ENCODE measurements at regions not wholly inside any gene's neighbourhood (a gene's known extent, or its start where the extent isn't known, plus 50 kb on each side); places are given as distances from the start of the nearest gene placed in this dataset.

DNA sequence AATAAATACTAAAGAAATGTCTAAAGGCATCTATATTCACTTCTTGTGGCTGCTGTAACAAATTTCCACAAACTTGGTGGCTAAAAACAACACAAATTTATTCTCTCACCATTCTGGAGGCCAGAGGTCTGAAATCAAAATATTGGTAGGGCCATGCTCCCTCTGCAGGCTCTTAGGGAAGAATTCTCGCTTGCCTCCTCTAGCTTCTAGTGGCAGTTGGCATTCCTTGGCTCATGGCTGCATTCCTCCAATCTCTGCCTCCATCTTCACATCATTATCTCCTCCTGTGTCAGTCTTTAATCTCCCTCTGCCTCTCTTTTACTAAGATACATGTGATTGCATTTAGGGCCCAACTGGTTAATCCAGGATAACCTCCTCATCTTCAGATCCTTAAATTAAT, 54.1 kb upstream of the RFXAP start:
- CTCF ChIA-PET: no interaction called here
- Histone ChIP-seq H3K9ac (ENCODE audit: low read length) (no peak overlapping the region), H4K20me1 (ENCODE audit: insufficient read depth) (no peaks in the 10 kb centered on the region), H3K36me3 (ENCODE audit: control insufficient read depth in 1 of 2, insufficient read depth in 2 of 2, low read length in 2 of 2) (no peaks in the 10 kb centered on the region), H3K4me1 (ENCODE audit: control insufficient read depth in 1 of 2, insufficient read depth in 2 of 2, low read length in 2 of 2) (peaks cover 4 to 16% of the 10 kb centered on the region in 2 experiments), H3K4me3 (replicated peaks in 1 of 2; ENCODE audit: low read depth in 1 of 2, low read length in 2 of 2) (no peak overlapping the region), H3K27ac (ENCODE audit: low read depth, low read length) (no peak overlapping the region), H3K4me2 (ENCODE audit: low read length) (no peak overlapping the region), H2AFZ (ENCODE audit: low read depth, low read length, poor library complexity, severe bottlenecking) (no peak overlapping the region), H3K9me2 (ENCODE audit: insufficient read depth) (no peaks in the 10 kb centered on the region), H3K79me2 (ENCODE audit: insufficient read depth, low read length) (no peaks in the 10 kb centered on the region), H3K27me3 (ENCODE audit: insufficient read depth, low read length) (no peaks in the 10 kb centered on the region), H3K9me3 (ENCODE audit: control insufficient read depth in 1 of 2, insufficient read depth in 1 of 2, low read depth in 1 of 2, low read length in 2 of 2) (peaks cover 3 to 4% of the 10 kb centered on the region in 2 experiments; a peak in 2 of 4 replicates)
- POLR2A ChIA-PET: no interaction called here
- DNase-seq (ENCODE audit: low read depth, low spot score): no peak
- RAD21 ChIA-PET (ENCODE audit: low non-redundant PET in 1 of 2, low total read pairs in 2 of 2, uncharacterized antibody in 2 of 2, unreplicated experiment in 2 of 2): no interaction called here
- no peak for ATAC-seq
- BruUV-seq (replicated peaks): no TSS peak
- TF ChIP-seq ZNF274 (IDR thresholded peaks at IDR 0.05; ENCODE audit: low read depth, low read length) (no peak), ZFX (IDR thresholded peaks at IDR 0.05) (no peak), SP1 (IDR thresholded peaks at IDR 0.05; ENCODE audit: low read depth) (no peak), CBX3 (IDR thresholded peaks at IDR 0.05; ENCODE audit: low read depth) (no peak), CTCF (IDR thresholded peaks at IDR 0.05 in 2 of 3, conservative IDR thresholded peaks at IDR 0.05 in 1 of 3; ENCODE audit: borderline replicate concordance in 1 of 3, insufficient read depth in 1 of 3, low read depth in 2 of 3, low read length in 2 of 3) (0 out of 6 replicates have a peak, but pooled peaks of 2 of the 3 experiments have one; percentile 3 to 7), POLR2A (IDR thresholded peaks at IDR 0.05; ENCODE audit: borderline replicate concordance, extremely low read depth, insufficient read depth, insufficient read length) (no peak)
- intact Hi-C loops (cut with micrococcal nuclease): no loop called here

- H3K9me3 ChIP-seq (ENCODE audit: control insufficient read depth in 1 of 2, insufficient read depth in 1 of 2, low read depth in 1 of 2, low read length in 2 of 2): peaks cover 3 to 4% of the 10 kb centered on the region in 2 experiments; a peak in 2 of 4 replicates
- H3K4me1 ChIP-seq (ENCODE audit: control insufficient read depth in 1 of 2, insufficient read depth in 2 of 2, low read length in 2 of 2): peaks cover 4 to 15% of the 10 kb centered on the region in 2 experiments
- TF ChIP-seq SRF (IDR thresholded peaks at IDR 0.05; ENCODE audit: low read depth) (no peak), ZFX (IDR thresholded peaks at IDR 0.05) (no peak), POLR2AphosphoS5 (IDR thresholded peaks at IDR 0.05; ENCODE audit: low read depth, low read length) (no peak), REST (IDR thresholded peaks at IDR 0.05; ENCODE audit: low read depth) (no peak), YY1 (IDR thresholded peaks at IDR 0.05; ENCODE audit: extremely low read depth, insufficient replicate concordance, low read depth, low read length) (no peak), TCF7L2 (IDR thresholded peaks at IDR 0.05; ENCODE audit: borderline replicate concordance, extremely low read depth, insufficient read depth, insufficient read length) (no peak), ELF1 (IDR thresholded peaks at IDR 0.05; ENCODE audit: borderline replicate concordance, low read depth) (no peak), SIN3A (IDR thresholded peaks at IDR 0.05; ENCODE audit: low read depth) (no peak), CBX3 (IDR thresholded peaks at IDR 0.05; ENCODE audit: low read depth) (no peak), POLR2A (IDR thresholded peaks at IDR 0.05; ENCODE audit: borderline replicate concordance, extremely low read depth, insufficient read depth, insufficient read length) (no peak), JUND (IDR thresholded peaks at IDR 0.05) (no peak), EGR1 (IDR thresholded peaks at IDR 0.05; ENCODE audit: low read depth) (no peak)
- peak; percentile 13 for DNase-seq (ENCODE audit: low read depth, low spot score)
- H3K27me3 ChIP-seq (ENCODE audit: insufficient read depth, low read length): no peaks in the 10 kb centered on the region
- ATAC-seq: peak; percentile 75
- no TSS peak for BruUV-seq (replicated peaks)
- H2AFZ ChIP-seq (ENCODE audit: low read depth, low read length, poor library complexity, severe bottlenecking): no peak overlapping the region
- POLR2A ChIA-PET: no interaction called here
- H4K20me1 ChIP-seq (ENCODE audit: insufficient read depth): no peaks in the 10 kb centered on the region
- H3K36me3 ChIP-seq (ENCODE audit: control insufficient read depth in 1 of 2, insufficient read depth in 2 of 2, low read length in 2 of 2): no peaks in the 10 kb centered on the region
- H3K9me2 ChIP-seq (ENCODE audit: insufficient read depth): no peaks in the 10 kb centered on the region
- H3K9ac ChIP-seq (ENCODE audit: low read length): no peak overlapping the region
- RAD21 ChIA-PET (ENCODE audit: low non-redundant PET in 1 of 2, low total read pairs in 2 of 2, uncharacterized antibody in 2 of 2, unreplicated experiment in 2 of 2): no interaction called here
- H3K4me2 ChIP-seq (ENCODE audit: low read length): peak overlapping the region; percentile 27; the same call in 1 of the 2 replicates
- no peaks in the 10 kb centered on the region for H3K79me2 ChIP-seq (ENCODE audit: insufficient read depth, low read length)
- CTCF ChIA-PET: no interaction called here
- intact Hi-C loops (cut with micrococcal nuclease): no loop called here
- H3K27ac ChIP-seq (ENCODE audit: low read depth, low read length): no peak overlapping the region
- H3K4me3 ChIP-seq (replicated peaks in 1 of 2; ENCODE audit: low read depth in 1 of 2, low read length in 2 of 2): no peak overlapping the region
These were observed 52.7 kb upstream of the RFXAP start for GRCh38 chr13:36766295-36766694.
